ENCODE measurements at regions not wholly inside any gene's neighbourhood (a gene's known extent, or its start where the extent isn't known, plus 50 kb on each side); places are given as distances from the start of the nearest gene placed in this dataset.

DNA sequence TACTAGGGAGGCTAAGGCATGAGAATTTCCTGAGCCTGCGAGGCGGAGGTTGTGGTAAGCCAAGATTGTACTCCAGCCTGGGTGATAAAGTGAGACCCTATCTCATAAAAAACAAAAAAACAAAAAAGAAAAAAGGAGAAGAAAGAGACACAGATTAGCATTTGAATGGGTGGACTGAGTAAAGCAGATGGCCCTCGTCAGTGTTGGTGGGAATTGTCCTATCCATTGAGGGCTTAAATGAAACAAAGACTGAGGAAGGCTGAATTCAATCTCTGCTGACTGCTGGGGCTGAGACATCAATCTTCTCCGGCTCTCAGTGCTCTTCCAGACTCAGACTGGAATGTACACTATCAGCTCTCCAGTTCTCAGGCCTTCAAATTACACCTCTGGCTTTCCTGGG is 136.8 kb downstream of the SLC7A11 start:
- TF ChIP-seq, protein P1, sequence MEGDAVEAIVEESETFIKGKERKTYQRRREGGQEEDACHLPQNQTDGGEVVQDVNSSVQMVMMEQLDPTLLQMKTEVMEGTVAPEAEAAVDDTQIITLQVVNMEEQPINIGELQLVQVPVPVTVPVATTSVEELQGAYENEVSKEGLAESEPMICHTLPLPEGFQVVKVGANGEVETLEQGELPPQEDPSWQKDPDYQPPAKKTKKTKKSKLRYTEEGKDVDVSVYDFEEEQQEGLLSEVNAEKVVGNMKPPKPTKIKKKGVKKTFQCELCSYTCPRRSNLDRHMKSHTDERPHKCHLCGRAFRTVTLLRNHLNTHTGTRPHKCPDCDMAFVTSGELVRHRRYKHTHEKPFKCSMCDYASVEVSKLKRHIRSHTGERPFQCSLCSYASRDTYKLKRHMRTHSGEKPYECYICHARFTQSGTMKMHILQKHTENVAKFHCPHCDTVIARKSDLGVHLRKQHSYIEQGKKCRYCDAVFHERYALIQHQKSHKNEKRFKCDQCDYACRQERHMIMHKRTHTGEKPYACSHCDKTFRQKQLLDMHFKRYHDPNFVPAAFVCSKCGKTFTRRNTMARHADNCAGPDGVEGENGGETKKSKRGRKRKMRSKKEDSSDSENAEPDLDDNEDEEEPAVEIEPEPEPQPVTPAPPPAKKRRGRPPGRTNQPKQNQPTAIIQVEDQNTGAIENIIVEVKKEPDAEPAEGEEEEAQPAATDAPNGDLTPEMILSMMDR (IDR thresholded peaks at IDR 0.05) = no peak
- no peak for TF ChIP-seq POLR2A (IDR thresholded peaks at IDR 0.05)

All from body of pancreas (tissue), 4 donors.